Lung (tissue), 11 donors: ENCODE measurements at regions not wholly inside any gene's neighbourhood (a gene's known extent, or its start where the extent isn't known, plus 50 kb on each side); places are given as distances from the start of the nearest gene placed in this dataset.
"Not testable (repeated sequence)": the region's sequence is repeated elsewhere in the genome, so short reads cannot be mapped to it uniquely, and the experiment has no call there.

ENCODE experiments used
- ATAC-seq: fragments of 200-7000 bp; cut with Tn5 transposase; one replicate; pipeline ENCODE4 v1.9.1; 2020; ENCODE audit warnings: moderate number of reproducible peaks; ENCODE audit not compliant: insufficient read depth, low FRiP score
- DNase-seq, 3 donors: peaks; one replicate each; pipeline ENCODE4 v3.0.0-alpha.2; 2013 to 2017
- H3K27ac ChIP-seq, 2 donors: one replicate each; pipeline ENCODE4 v1.5.1; 2013; ENCODE audit warnings: mild to moderate bottlenecking in 2 of 2, moderate library complexity in 2 of 2, control low read depth in 1 of 2, inconsistent platforms in 1 of 2, low read depth in 1 of 2, low read length in 1 of 2
- H3K27me3 ChIP-seq, 3 donors: one replicate each; pipeline ENCODE4 v1.5.1; 2013; ENCODE audit warnings: low read length in 2 of 3; ENCODE audit not compliant: control insufficient read depth in 3 of 3, insufficient read depth in 3 of 3
- H3K36me3 ChIP-seq, 4 donors: one replicate each; pipeline ENCODE4 v1.5.1; 2013; ENCODE audit warnings: low read length in 4 of 4, mild to moderate bottlenecking in 1 of 4, moderate library complexity in 1 of 4; ENCODE audit not compliant: control insufficient read depth in 4 of 4, insufficient read depth in 4 of 4
- H3K4me1 ChIP-seq, 5 donors: one replicate each; pipeline ENCODE4 v1.5.1; 2013; ENCODE audit warnings: low read length in 5 of 5, mild to moderate bottlenecking in 2 of 5, moderate library complexity in 1 of 5; ENCODE audit not compliant: control insufficient read depth in 5 of 5, insufficient read depth in 5 of 5
- H3K4me3 ChIP-seq: one replicate; pipeline ENCODE4 v1.5.1; 2013; ENCODE audit warnings: mild to moderate bottlenecking, control low read depth, moderate library complexity
- H3K9ac ChIP-seq, 2 donors: one replicate each; pipeline ENCODE4 v1.5.1; 2013; ENCODE audit warnings: low read length in 2 of 2, control low read depth in 1 of 2; ENCODE audit not compliant: insufficient read depth in 1 of 2
- H3K9me3 ChIP-seq, 4 donors: one replicate each; pipeline ENCODE4 v1.5.1; 2013; ENCODE audit warnings: low read length in 3 of 4, mild to moderate bottlenecking in 1 of 4, moderate library complexity in 1 of 4; ENCODE audit not compliant: control insufficient read depth in 4 of 4, insufficient read depth in 3 of 4
- CTCF ChIP-seq: IDR thresholded peaks from 2 replicates; pipeline ENCODE4 v1.5.1; 2012; ENCODE audit warnings: mild to moderate bottlenecking; ENCODE audit errors: control extremely low read depth, extremely low read depth
- WGBS, 2 donors: extraction: QIAGEN DNeasy Blood & Tissue Kit; methylation state at CpG; one replicate each; pipeline ENCODE4 v1.1.7; 2013; 5-methylcytosine and 5-hydroxymethylcytosine counted together
- donor health status: control.
- donor health status: control.
- donor health status: Bipolar disorder and iron deficiency.
- donor health status: healthy.
- donor health status: DM: yes; HTN: yes; CAD: no.

GRCh38 chr5:3466392-3466791 lies 129.2 kb upstream of the IRX1 start:
- no peak overlapping the region for H3K9ac ChIP-seq
- 81 to 85% methylated on average over 1 of the region's 1 CpG for WGBS, 2 donors
- H3K9me3 ChIP-seq = peaks cover 0 to 3% (median 0%) of the 10 kb centered on the region in 4 donors
- DNase-seq (no peak), ATAC-seq (no peak)
- no peak overlapping the region for H3K27ac ChIP-seq
- no peaks in the 10 kb centered on the region for H3K4me1 ChIP-seq
- H3K4me3 ChIP-seq = no peak overlapping the region
- no peaks in the 10 kb centered on the region for H3K36me3 ChIP-seq
- H3K27me3 ChIP-seq = no peaks in the 10 kb centered on the region
- TF ChIP-seq CTCF = no peak

DNA sequence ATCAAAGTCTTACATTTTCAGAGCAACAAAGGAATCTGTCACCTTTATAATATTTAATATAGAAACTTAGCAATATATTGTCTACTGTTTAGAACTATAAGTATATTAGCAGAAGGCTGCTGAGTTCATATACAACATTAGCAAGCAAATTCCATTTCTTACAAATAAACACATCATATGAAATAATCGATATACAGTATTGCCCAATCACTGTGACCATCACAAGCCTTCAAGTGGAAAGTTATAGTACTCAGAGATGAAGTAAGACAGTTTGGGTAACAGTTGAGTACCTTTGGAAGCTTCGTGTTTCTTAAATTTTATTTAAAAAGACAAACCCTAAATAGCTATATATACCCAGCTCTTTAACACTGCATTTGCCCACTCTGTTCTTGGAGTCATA lies 135.2 kb upstream of the IRX1 start:
- no peaks in the 10 kb centered on the region for H3K36me3 ChIP-seq
- no peak overlapping the region for H3K4me3 ChIP-seq
- no peaks in the 10 kb centered on the region for H3K9me3 ChIP-seq
- no peak for TF ChIP-seq CTCF
- H3K9ac ChIP-seq = no peak overlapping the region
- peaks cover 0 to 7% (median 0%) of the 10 kb centered on the region in 5 donors for H3K4me1 ChIP-seq
- no peak for ATAC-seq
- DNase-seq = no peak
- H3K27me3 ChIP-seq = no peaks in the 10 kb centered on the region
- H3K27ac ChIP-seq = no peak overlapping the region
- 77 to 83% methylated on average over 2 of the region's 2 CpGs for WGBS, 2 donors

DNA sequence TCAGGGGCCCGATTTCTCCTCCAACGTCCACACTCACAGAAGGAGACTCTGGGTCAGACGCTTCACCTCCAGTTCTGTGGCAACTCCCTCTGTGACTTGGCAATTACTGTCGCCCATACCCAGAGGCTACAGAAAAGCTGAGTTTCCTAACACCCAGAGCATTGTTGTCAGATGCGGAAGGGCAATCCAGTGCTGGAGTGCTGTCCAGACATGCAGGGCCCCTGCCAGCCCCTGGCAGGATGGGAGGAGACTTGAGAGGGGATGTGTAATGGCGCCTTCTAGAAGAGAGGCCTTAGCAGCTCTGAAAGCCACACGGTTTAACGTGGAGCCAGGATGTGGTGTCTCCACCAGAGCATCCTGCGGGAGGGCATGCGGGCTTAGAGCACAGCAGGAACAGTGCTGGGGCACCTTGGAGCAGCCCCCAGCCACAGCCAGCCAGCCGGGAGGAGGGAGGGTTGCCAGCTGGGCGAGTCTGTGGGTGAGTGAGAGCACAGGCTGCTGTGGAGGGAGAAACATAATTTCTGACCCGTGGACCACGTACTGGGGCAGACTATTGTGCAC lies 139.4 kb upstream of the IRX1 start:
- Histone ChIP-seq H3K27ac (no peak overlapping the region), H3K9me3 (peaks cover 0 to 3% (median 0%) of the 10 kb centered on the region in 4 donors), H3K4me3 (no peak overlapping the region), H3K27me3 (no peaks in the 10 kb centered on the region), H3K4me1 (peaks cover 0 to 7% (median 0%) of the 10 kb centered on the region in 5 donors), H3K36me3 (no peaks in the 10 kb centered on the region), H3K9ac (no peak overlapping the region)
- ATAC-seq (no peak), DNase-seq (no peak)
- 76 to 80% methylated on average over 14 of the region's 14 CpGs for WGBS, 2 donors
- no peak for TF ChIP-seq CTCF

GRCh38 chr5:3454028-3454427 lies 141.6 kb upstream of the IRX1 start:
- ATAC-seq, H3K9ac ChIP-seq, DNase-seq, H3K36me3 ChIP-seq, H3K4me1 ChIP-seq, H3K9me3 ChIP-seq, H3K27me3 ChIP-seq, H3K27ac ChIP-seq, H3K4me3 ChIP-seq: not testable (repeated sequence)
- WGBS, 2 donors = 95% methylated on average over 27 of the region's 27 CpGs
